ENCODE measurements at regions not wholly inside any gene's neighbourhood (a gene's known extent, or its start where the extent isn't known, plus 50 kb on each side); places are given as distances from the start of the nearest gene placed in this dataset.

GRCh38 chr5:110082194-110082593, 392.5 kb downstream of the MAN2A1 start:
- Histone ChIP-seq H3K4me3 (ENCODE audit: low read depth, low read length) (no peak overlapping the region), H3K4me1 (no peaks in the 10 kb centered on the region), H3K36me3 (ENCODE audit: control insufficient read depth, insufficient read depth, low read length) (no peaks in the 10 kb centered on the region), H3K27me3 (ENCODE audit: control insufficient read depth, insufficient read depth, low read length) (no peaks in the 10 kb centered on the region), H3K27ac (no peak overlapping the region), H3K9ac (no peak overlapping the region), H3K4me2 (ENCODE audit: low read length) (no peak overlapping the region), H3K79me2 (no peaks in the 10 kb centered on the region), H3K9me3 (ENCODE audit: control insufficient read depth, low read length) (no peaks in the 10 kb centered on the region), H2AFZ (no peak overlapping the region)
- no peak for TF ChIP-seq CTCF (IDR thresholded peaks at IDR 0.05)

GRCh38 chr5:110082863-110083262, 393.1 kb downstream of the MAN2A1 start:
- Histone ChIP-seq H3K4me2 (ENCODE audit: low read length) (no peak overlapping the region), H3K4me3 (ENCODE audit: low read depth, low read length) (no peak overlapping the region), H2AFZ (no peak overlapping the region), H3K9me3 (ENCODE audit: control insufficient read depth, low read length) (no peaks in the 10 kb centered on the region), H3K4me1 (no peaks in the 10 kb centered on the region), H3K79me2 (no peaks in the 10 kb centered on the region), H3K27ac (no peak overlapping the region), H3K36me3 (ENCODE audit: control insufficient read depth, insufficient read depth, low read length) (no peaks in the 10 kb centered on the region), H3K9ac (no peak overlapping the region), H3K27me3 (ENCODE audit: control insufficient read depth, insufficient read depth, low read length) (no peaks in the 10 kb centered on the region)
- no peak for TF ChIP-seq CTCF (IDR thresholded peaks at IDR 0.05)

- H3K27me3 ChIP-seq (ENCODE audit: control insufficient read depth, insufficient read depth, low read length): no peaks in the 10 kb centered on the region
- H3K4me3 ChIP-seq (ENCODE audit: low read depth, low read length): no peak overlapping the region
- H2AFZ ChIP-seq: no peak overlapping the region
- H3K9me3 ChIP-seq (ENCODE audit: control insufficient read depth, low read length): no peaks in the 10 kb centered on the region
- H3K36me3 ChIP-seq (ENCODE audit: control insufficient read depth, insufficient read depth, low read length): no peaks in the 10 kb centered on the region
- no peaks in the 10 kb centered on the region for H3K4me1 ChIP-seq
- no peak for TF ChIP-seq CTCF (IDR thresholded peaks at IDR 0.05)
- H3K27ac ChIP-seq: no peak overlapping the region
- H3K4me2 ChIP-seq (ENCODE audit: low read length): no peak overlapping the region
- H3K9ac ChIP-seq: no peak overlapping the region
- no peaks in the 10 kb centered on the region for H3K79me2 ChIP-seq
Observed at GRCh38 chr5:110085826-110086225, 396.1 kb downstream of the MAN2A1 start.

DNA sequence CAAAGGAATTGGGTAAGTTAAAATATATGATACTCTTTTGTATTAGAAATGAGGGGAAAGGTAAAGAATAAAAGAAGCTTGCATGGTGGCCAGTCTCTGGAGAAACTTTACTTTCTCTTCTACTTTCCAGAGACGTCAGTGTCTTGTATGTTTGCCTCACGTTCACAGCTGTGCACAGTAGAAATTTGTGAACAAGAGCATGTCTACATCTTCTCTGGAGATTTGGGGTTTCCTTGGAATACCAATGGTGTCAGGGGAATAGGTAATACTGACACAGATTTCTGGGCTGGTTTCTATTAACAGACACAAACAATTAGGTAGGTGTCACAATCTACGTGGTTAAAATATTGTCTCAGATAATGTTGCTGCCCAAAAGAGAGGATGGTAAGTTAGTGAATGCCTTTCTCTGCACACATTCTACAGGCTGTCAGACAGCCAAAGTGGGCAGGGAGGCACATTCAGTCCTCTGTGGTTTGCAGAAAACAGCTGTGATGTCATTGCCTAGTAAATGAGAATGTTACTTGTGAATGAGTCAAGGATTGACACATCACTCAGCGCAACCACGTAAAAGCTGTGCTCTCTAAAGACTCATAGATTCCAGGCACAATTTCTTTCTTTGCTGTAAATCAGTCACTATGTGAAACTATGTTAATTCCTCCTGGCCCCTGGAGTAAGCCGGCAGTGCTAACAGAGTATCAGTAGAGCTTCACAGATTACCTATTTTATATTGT, 397.1 kb downstream of the MAN2A1 start:
- Histone ChIP-seq H3K4me3 (ENCODE audit: low read depth, low read length) (no peak overlapping the region), H3K27me3 (ENCODE audit: control insufficient read depth, insufficient read depth, low read length) (no peaks in the 10 kb centered on the region), H3K36me3 (ENCODE audit: control insufficient read depth, insufficient read depth, low read length) (no peaks in the 10 kb centered on the region), H2AFZ (no peak overlapping the region), H3K27ac (no peak overlapping the region), H3K9ac (no peak overlapping the region), H3K4me2 (ENCODE audit: low read length) (no peak overlapping the region), H3K79me2 (no peaks in the 10 kb centered on the region), H3K4me1 (no peaks in the 10 kb centered on the region), H3K9me3 (ENCODE audit: control insufficient read depth, low read length) (no peaks in the 10 kb centered on the region)
- TF ChIP-seq CTCF (IDR thresholded peaks at IDR 0.05): no peak

DNA sequence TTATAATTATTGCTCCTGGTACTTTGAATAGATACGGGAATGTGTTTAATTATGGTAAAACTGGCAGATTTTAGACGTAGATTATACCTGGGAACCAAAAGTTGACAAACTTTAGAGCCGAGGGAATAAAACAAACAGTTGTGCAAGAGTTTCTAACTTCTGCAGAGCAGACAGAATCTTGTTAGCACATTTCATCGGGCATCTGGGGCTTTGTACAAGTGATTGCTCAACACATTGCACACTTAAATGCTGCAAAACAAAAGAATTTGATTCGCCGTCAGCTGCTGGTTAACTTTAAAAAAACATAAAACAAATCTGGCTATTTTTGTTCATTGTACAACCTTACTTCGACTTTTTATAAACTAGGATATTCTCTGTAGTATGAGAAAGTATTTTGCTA, 398.1 kb downstream of the MAN2A1 start:
- H2AFZ ChIP-seq: no peak overlapping the region
- H3K27me3 ChIP-seq (ENCODE audit: control insufficient read depth, insufficient read depth, low read length): no peaks in the 10 kb centered on the region
- no peak overlapping the region for H3K27ac ChIP-seq
- H3K4me3 ChIP-seq (ENCODE audit: low read depth, low read length): no peak overlapping the region
- no peaks in the 10 kb centered on the region for H3K4me1 ChIP-seq
- H3K79me2 ChIP-seq: no peaks in the 10 kb centered on the region
- H3K4me2 ChIP-seq (ENCODE audit: low read length): no peak overlapping the region
- H3K9me3 ChIP-seq (ENCODE audit: control insufficient read depth, low read length): no peaks in the 10 kb centered on the region
- TF ChIP-seq CTCF (IDR thresholded peaks at IDR 0.05): no peak
- no peak overlapping the region for H3K9ac ChIP-seq
- no peaks in the 10 kb centered on the region for H3K36me3 ChIP-seq (ENCODE audit: control insufficient read depth, insufficient read depth, low read length)

All from parathyroid adenoma (tissue), 2 donors.